Panc1 (cell line): ENCODE measurements at regions not wholly inside any gene's neighbourhood (a gene's known extent, or its start where the extent isn't known, plus 50 kb on each side); places are given as distances from the start of the nearest gene placed in this dataset.
"Not testable (repeated sequence)": the region's sequence is repeated elsewhere in the genome, so short reads cannot be mapped to it uniquely, and the experiment has no call there.

Source experiments
- TF ChIP-seq, protein P1 (sequence below), 2 experiments: IDR thresholded peaks; 2 replicates each; pipeline ENCODE4 v1.6.1; 2011 to 2012; ENCODE audit warnings: low read depth in 2 of 2, control low read depth in 1 of 2, low read length in 1 of 2, mild to moderate bottlenecking in 1 of 2, moderate library complexity in 1 of 2; ENCODE audit not compliant: insufficient read depth in 1 of 2
- TF ChIP-seq, protein P2 (sequence below): fragments of 450-650 bp; IDR thresholded peaks from 2 replicates; pipeline ENCODE4 v1.5.1; 2017; ENCODE audit warnings: mild to moderate bottlenecking

DNA sequence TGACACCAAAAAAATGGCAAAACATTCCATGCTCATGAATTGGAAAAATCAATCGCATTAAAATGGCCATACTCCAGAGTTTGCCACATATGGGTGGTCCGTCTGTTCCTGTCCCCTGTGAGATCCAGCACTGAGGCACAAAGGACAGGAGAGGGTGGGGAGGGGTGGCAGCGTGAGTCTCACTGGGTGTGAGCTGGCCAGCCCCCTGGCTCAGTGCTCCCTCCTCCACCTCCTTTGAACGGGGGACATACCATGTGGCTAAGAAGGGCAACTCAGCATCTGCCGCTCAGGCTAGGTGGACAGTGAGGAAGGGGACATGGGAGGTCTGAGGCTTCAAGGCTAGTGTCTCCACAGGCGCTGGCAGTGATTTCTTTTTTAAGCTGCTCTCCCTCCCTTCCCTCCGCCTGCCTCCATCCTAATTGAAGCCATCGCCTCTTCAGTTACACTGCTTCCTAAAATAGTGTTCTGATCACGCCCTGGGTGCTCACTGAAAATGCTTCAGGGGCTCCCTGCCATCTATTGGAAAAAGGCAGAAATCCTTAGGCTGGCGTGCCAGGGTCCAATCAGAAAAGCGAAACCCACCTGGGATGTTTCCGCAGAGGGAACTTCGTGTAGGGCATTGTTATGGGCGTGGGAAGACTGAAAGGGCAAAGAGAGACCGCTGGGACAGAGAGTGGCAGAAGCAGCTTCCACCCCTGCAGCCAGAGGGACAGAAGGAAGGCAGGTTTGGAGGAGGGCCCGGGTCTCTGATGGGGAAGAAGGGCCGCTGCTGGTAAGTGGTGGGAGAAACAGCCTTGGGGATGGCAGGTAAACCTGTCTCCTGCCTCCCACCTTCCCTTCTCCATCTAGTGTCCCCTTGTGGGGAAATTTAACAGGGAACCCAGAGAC is 75.8 kb downstream of the TBC1D28 start:
- TF ChIP-seq, protein P1, sequence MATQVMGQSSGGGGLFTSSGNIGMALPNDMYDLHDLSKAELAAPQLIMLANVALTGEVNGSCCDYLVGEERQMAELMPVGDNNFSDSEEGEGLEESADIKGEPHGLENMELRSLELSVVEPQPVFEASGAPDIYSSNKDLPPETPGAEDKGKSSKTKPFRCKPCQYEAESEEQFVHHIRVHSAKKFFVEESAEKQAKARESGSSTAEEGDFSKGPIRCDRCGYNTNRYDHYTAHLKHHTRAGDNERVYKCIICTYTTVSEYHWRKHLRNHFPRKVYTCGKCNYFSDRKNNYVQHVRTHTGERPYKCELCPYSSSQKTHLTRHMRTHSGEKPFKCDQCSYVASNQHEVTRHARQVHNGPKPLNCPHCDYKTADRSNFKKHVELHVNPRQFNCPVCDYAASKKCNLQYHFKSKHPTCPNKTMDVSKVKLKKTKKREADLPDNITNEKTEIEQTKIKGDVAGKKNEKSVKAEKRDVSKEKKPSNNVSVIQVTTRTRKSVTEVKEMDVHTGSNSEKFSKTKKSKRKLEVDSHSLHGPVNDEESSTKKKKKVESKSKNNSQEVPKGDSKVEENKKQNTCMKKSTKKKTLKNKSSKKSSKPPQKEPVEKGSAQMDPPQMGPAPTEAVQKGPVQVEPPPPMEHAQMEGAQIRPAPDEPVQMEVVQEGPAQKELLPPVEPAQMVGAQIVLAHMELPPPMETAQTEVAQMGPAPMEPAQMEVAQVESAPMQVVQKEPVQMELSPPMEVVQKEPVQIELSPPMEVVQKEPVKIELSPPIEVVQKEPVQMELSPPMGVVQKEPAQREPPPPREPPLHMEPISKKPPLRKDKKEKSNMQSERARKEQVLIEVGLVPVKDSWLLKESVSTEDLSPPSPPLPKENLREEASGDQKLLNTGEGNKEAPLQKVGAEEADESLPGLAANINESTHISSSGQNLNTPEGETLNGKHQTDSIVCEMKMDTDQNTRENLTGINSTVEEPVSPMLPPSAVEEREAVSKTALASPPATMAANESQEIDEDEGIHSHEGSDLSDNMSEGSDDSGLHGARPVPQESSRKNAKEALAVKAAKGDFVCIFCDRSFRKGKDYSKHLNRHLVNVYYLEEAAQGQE (IDR thresholded peaks at IDR 0.05; ENCODE audit: insufficient read depth in 1 of 2, low read depth in 2 of 2, low read length in 1 of 2), result not testable (repeated sequence)
- TF ChIP-seq, protein P2, sequence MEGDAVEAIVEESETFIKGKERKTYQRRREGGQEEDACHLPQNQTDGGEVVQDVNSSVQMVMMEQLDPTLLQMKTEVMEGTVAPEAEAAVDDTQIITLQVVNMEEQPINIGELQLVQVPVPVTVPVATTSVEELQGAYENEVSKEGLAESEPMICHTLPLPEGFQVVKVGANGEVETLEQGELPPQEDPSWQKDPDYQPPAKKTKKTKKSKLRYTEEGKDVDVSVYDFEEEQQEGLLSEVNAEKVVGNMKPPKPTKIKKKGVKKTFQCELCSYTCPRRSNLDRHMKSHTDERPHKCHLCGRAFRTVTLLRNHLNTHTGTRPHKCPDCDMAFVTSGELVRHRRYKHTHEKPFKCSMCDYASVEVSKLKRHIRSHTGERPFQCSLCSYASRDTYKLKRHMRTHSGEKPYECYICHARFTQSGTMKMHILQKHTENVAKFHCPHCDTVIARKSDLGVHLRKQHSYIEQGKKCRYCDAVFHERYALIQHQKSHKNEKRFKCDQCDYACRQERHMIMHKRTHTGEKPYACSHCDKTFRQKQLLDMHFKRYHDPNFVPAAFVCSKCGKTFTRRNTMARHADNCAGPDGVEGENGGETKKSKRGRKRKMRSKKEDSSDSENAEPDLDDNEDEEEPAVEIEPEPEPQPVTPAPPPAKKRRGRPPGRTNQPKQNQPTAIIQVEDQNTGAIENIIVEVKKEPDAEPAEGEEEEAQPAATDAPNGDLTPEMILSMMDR, result not testable (repeated sequence)
